Activated CD4-positive, alpha-beta T cell treated with anti-CD3 and anti-CD28 coated beads, Interleukin-2, Interleukin-4, amounts not matched to agents 100 ng/mL and 50 ng/mL, durations not matched to agents 16 hours and 8 hours (primary cell): ENCODE measurements at regions not wholly inside any gene's neighbourhood (a gene's known extent, or its start where the extent isn't known, plus 50 kb on each side); places are given as distances from the start of the nearest gene placed in this dataset.
"Not testable (repeated sequence)": the region's sequence is repeated elsewhere in the genome, so short reads cannot be mapped to it uniquely, and the experiment has no call there.

Experiments used
- DNase-seq: peaks from one replicate; pipeline ENCODE4 v3.0.0-alpha.2; 2020; ENCODE audit warnings: low spot score

- DNase-seq = no peak
Observed at GRCh38 chr2:120626566-120626965, 109.1 kb upstream of the GLI2 start.

GRCh38 chr2:120628248-120628647 is 107.4 kb upstream of the GLI2 start:
- DNase-seq = no peak

- no peak for DNase-seq
Observed at GRCh38 chr2:120629241-120629895, 106.3 kb upstream of the GLI2 start.

- DNase-seq = no peak
Observed at GRCh38 chr2:120630031-120630701, 105.5 kb upstream of the GLI2 start.

GRCh38 chr2:120631236-120631635 is 104.4 kb upstream of the GLI2 start:
- no peak for DNase-seq

- no peak for DNase-seq
Observed at GRCh38 chr2:120631724-120632123, 103.9 kb upstream of the GLI2 start.

- no peak for DNase-seq
Observed at GRCh38 chr2:120632796-120633646, 102.6 kb upstream of the GLI2 start.

- no peak for DNase-seq
Observed at GRCh38 chr2:120634533-120634932, 101.1 kb upstream of the GLI2 start.

GRCh38 chr2:120635146-120635545 is 100.5 kb upstream of the GLI2 start:
- no peak for DNase-seq

GRCh38 chr2:120637847-120638246 is 97.8 kb upstream of the GLI2 start:
- DNase-seq = no peak

- DNase-seq = no peak
Observed at GRCh38 chr2:120638450-120638849, 97.2 kb upstream of the GLI2 start.

GRCh38 chr2:120641366-120641771 is 94.3 kb upstream of the GLI2 start:
- no peak for DNase-seq

GRCh38 chr2:120642646-120643045 is 93.0 kb upstream of the GLI2 start:
- DNase-seq = no peak

GRCh38 chr2:120646994-120647393 is 88.7 kb upstream of the GLI2 start:
- DNase-seq = no peak

GRCh38 chr2:120647487-120647886 is 88.2 kb upstream of the GLI2 start:
- no peak for DNase-seq

- DNase-seq = not testable (repeated sequence)
Observed at GRCh38 chr2:120649381-120649780, 86.3 kb upstream of the GLI2 start.

GRCh38 chr2:120650022-120650644 is 85.5 kb upstream of the GLI2 start:
- no peak for DNase-seq

- no peak for DNase-seq
Observed at GRCh38 chr2:120651818-120652217, 83.8 kb upstream of the GLI2 start.

- DNase-seq = no peak
Observed at GRCh38 chr2:120653046-120653445, 82.6 kb upstream of the GLI2 start.

- no peak for DNase-seq
Observed at GRCh38 chr2:120653871-120654270, 81.8 kb upstream of the GLI2 start.

- no peak for DNase-seq
Observed at GRCh38 chr2:120654381-120655134, 81.1 kb upstream of the GLI2 start.
